ENCODE measurements at regions not wholly inside any gene's neighbourhood (a gene's known extent, or its start where the extent isn't known, plus 50 kb on each side); places are given as distances from the start of the nearest gene placed in this dataset.
A peak's percentile ranks its signal among the peaks of the same experiment; 100 is the strongest.

DNA sequence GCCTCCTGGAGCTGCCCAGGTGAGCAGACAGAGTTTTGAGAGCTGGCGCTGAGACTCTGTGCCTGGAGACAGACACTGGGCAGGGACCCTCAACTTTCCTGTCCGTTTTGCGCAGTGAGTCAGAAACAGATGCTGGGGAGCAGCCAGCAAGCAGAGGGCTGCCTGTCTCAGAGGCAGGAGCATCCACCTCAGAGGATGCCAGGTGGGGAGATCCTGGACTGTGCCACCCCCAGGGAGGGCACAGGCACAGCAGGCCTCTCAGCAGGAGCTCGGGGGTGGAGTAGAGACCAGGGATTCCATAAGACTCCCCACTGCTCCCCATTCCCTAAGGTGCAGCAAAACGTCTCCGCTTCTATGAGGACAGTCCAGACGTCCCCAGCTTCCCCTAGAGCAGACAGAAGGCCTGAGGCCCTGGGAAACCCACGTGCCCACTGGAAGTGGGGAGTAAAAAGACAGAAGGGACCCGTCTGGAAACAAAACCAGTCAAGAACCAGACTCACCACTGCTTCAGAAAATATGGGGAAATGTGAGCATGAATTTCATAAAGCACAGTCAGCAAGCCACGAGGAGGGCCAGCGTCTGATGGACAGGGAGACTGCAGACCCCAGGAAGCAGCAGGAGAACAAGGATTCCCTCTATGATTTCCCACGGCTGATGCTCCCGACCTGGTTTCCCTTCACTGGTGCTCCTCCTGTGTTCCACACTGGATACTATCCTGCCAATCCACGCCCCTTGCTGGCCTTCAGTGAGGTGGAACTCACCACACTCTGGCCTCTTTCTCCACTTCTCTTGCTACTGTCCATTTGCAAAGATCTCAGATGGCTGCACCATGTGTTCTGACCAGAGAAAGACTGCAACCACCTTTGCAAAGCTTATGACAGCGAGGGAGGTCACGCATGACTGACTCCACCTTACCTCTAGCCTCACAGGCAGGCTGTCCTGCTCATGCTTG lies 151.3 kb upstream of the FAM20C start:
- Histone ChIP-seq H3K4me1 (ENCODE audit: control insufficient read depth in 1 of 2, insufficient read depth in 2 of 2, low read length in 2 of 2) (peaks cover 32 to 33% of the 10 kb centered on the region in 2 donors), H3K27me3 (ENCODE audit: control insufficient read depth in 2 of 2, insufficient read depth in 2 of 2, low read length in 2 of 2) (no peaks in the 10 kb centered on the region), H3K27ac (ENCODE audit: low read depth in 1 of 2, low read length in 2 of 2) (no peak overlapping the region), H3K4me3 (replicated peaks in 1 of 3; ENCODE audit: low read depth in 2 of 3, low read length in 3 of 3) (no peak overlapping the region), H3K79me2 (ENCODE audit: insufficient read depth, low read length) (no peaks in the 10 kb centered on the region), H3K9ac (ENCODE audit: insufficient read depth, low read length, poor library complexity, severe bottlenecking) (no peak overlapping the region), H3K36me3 (replicated peaks in 1 of 2; ENCODE audit: control insufficient read depth in 1 of 2, insufficient read depth in 2 of 2, low read length in 2 of 2) (no peaks in the 10 kb centered on the region), H3K4me2 (replicated peaks; ENCODE audit: extremely low read depth, low read length, poor library complexity, severe bottlenecking) (no peak overlapping the region), H2AFZ (ENCODE audit: insufficient read depth, low read depth, low read length, poor library complexity, severe bottlenecking) (peak overlapping the region; percentile 31), H4K20me1 (ENCODE audit: insufficient read depth, low read length) (no peaks in the 10 kb centered on the region), H3K9me3 (replicated peaks in 1 of 2; ENCODE audit: control insufficient read depth in 1 of 2, insufficient read depth in 1 of 2, low read length in 2 of 2) (no peaks in the 10 kb centered on the region)
- Mint-ChIP-seq H3K9me3 (peaks cover 0 to 4% (median 0%) of the 10 kb centered on the region in 7 donors), H3K4me1 (peaks cover 48% of the 10 kb centered on the region), H3K36me3 (no peaks in the 10 kb centered on the region), H3K4me3 (peak overlapping the region in 1 of 2 donors; percentile 20), H3K27ac (peak overlapping the region in 6 of 7 donors; percentile 54 to 90 (median 74)), H3K27me3 (ENCODE audit: low read depth in 3 of 3) (peaks cover 0 to 1% (median 0%) of the 10 kb centered on the region in 3 donors)
- DNase-seq: peak in 2 of 3 donors; percentile 15 to 16
- TF ChIP-seq, protein P1, sequence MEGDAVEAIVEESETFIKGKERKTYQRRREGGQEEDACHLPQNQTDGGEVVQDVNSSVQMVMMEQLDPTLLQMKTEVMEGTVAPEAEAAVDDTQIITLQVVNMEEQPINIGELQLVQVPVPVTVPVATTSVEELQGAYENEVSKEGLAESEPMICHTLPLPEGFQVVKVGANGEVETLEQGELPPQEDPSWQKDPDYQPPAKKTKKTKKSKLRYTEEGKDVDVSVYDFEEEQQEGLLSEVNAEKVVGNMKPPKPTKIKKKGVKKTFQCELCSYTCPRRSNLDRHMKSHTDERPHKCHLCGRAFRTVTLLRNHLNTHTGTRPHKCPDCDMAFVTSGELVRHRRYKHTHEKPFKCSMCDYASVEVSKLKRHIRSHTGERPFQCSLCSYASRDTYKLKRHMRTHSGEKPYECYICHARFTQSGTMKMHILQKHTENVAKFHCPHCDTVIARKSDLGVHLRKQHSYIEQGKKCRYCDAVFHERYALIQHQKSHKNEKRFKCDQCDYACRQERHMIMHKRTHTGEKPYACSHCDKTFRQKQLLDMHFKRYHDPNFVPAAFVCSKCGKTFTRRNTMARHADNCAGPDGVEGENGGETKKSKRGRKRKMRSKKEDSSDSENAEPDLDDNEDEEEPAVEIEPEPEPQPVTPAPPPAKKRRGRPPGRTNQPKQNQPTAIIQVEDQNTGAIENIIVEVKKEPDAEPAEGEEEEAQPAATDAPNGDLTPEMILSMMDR (IDR thresholded peaks at IDR 0.05): no peak
- intact Hi-C loops (cut with micrococcal nuclease): no loop called here
- WGBS (ENCODE audit: insufficient coverage): 71% methylated on average over 9 of the region's 16 CpGs

DNA sequence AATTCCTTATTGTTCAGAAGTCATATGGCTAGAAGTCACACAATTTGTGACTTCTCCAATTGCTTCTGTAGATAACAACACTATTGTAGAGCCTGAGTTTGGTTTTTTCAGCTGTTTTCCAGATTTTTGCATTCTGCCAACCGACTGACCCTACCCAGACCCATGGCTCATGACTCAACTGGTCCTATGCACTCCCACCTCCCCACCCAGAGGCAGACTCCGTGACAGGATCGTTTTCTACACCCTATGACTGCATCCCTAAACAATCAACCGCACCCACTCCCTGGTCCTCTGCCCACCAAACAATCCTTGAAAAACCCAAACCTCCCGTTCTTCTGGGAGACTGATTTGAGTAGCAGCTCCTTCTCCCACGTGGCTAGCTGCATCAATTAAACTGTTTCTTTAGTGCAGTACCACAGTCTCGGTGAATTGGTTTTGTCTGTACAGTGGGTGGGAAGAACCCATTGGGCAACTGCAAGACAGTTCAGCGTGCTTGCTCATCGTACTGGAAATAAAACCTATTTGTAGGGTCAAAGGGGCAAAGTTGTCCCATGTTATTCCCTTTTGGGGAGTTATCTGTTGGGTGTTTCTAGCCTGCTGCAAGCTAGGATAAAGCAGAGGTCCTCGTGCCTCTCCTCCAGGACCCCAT lies 150.3 kb upstream of the FAM20C start:
- H3K27me3 ChIP-seq (ENCODE audit: control insufficient read depth in 2 of 2, insufficient read depth in 2 of 2, low read length in 2 of 2): no peaks in the 10 kb centered on the region
- H3K36me3 ChIP-seq (replicated peaks in 1 of 2; ENCODE audit: control insufficient read depth in 1 of 2, insufficient read depth in 2 of 2, low read length in 2 of 2): no peaks in the 10 kb centered on the region
- H3K9me3 ChIP-seq (replicated peaks in 1 of 2; ENCODE audit: control insufficient read depth in 1 of 2, insufficient read depth in 1 of 2, low read length in 2 of 2): no peaks in the 10 kb centered on the region
- TF ChIP-seq, protein P1 (IDR thresholded peaks at IDR 0.05): no peak
- no peaks in the 10 kb centered on the region for H3K36me3 Mint-ChIP-seq
- peaks cover 0 to 1% (median 0%) of the 10 kb centered on the region in 3 donors for H3K27me3 Mint-ChIP-seq (ENCODE audit: low read depth in 3 of 3)
- no peak overlapping the region for H2AFZ ChIP-seq (ENCODE audit: insufficient read depth, low read depth, low read length, poor library complexity, severe bottlenecking)
- H3K4me3 ChIP-seq (replicated peaks in 1 of 3; ENCODE audit: low read depth in 2 of 3, low read length in 3 of 3): no peak overlapping the region
- no peaks in the 10 kb centered on the region for H4K20me1 ChIP-seq (ENCODE audit: insufficient read depth, low read length)
- no peak overlapping the region for H3K9ac ChIP-seq (ENCODE audit: insufficient read depth, low read length, poor library complexity, severe bottlenecking)
- no peaks in the 10 kb centered on the region for H3K79me2 ChIP-seq (ENCODE audit: insufficient read depth, low read length)
- DNase-seq: no peak
- no peak overlapping the region for H3K4me2 ChIP-seq (replicated peaks; ENCODE audit: extremely low read depth, low read length, poor library complexity, severe bottlenecking)
- no peak overlapping the region for H3K4me3 Mint-ChIP-seq
- H3K4me1 ChIP-seq (ENCODE audit: control insufficient read depth in 1 of 2, insufficient read depth in 2 of 2, low read length in 2 of 2): peaks cover 30 to 32% of the 10 kb centered on the region in 2 donors
- peaks cover 46% of the 10 kb centered on the region for H3K4me1 Mint-ChIP-seq
- H3K9me3 Mint-ChIP-seq: peaks cover 0 to 4% (median 0%) of the 10 kb centered on the region in 7 donors
- 90% methylated on average over 9 of the region's 10 CpGs for WGBS (ENCODE audit: insufficient coverage)
- intact Hi-C loops (cut with micrococcal nuclease): no loop called here
- peak overlapping the region in 1 of 7 donors; percentile 12 for H3K27ac Mint-ChIP-seq
- no peak overlapping the region for H3K27ac ChIP-seq (ENCODE audit: low read depth in 1 of 2, low read length in 2 of 2)

All from CD14-positive monocyte (primary cell).